H9 (cell line): ENCODE measurements at regions not wholly inside any gene's neighbourhood (a gene's known extent, or its start where the extent isn't known, plus 50 kb on each side); places are given as distances from the start of the nearest gene placed in this dataset.
"Not testable (repeated sequence)": the region's sequence is repeated elsewhere in the genome, so short reads cannot be mapped to it uniquely, and the experiment has no call there.

Source experiments
- DNase-seq: peaks from one replicate; pipeline ENCODE4 v3.0.0-alpha.2; 2017
- H2AFZ ChIP-seq: one replicate; pipeline ENCODE4 v1.6.1; 2013; ENCODE audit warnings: mild to moderate bottlenecking, low read length, control low read depth, moderate library complexity
- H2AK5ac ChIP-seq: 2 replicates; pipeline ENCODE4 v1.6.1; 2013; ENCODE audit warnings: low read length, control low read depth, mixed read lengths; ENCODE audit not compliant: insufficient read length
- H2BK120ac ChIP-seq: one replicate; pipeline ENCODE4 v1.6.1; 2013; ENCODE audit warnings: low read depth, mild to moderate bottlenecking, low read length, control low read depth, inconsistent platforms; ENCODE audit not compliant: poor library complexity, severe bottlenecking
- H2BK12ac ChIP-seq: 2 replicates; pipeline ENCODE4 v1.6.1; 2013; ENCODE audit warnings: low read length, control low read depth, mixed read lengths, low read depth; ENCODE audit not compliant: insufficient read length
- H2BK15ac ChIP-seq: 2 replicates; pipeline ENCODE4 v1.6.1; 2013; ENCODE audit warnings: low read depth, low read length, control low read depth
- H2BK20ac ChIP-seq: one replicate; pipeline ENCODE4 v1.6.1; 2013; ENCODE audit warnings: low read depth, mild to moderate bottlenecking, low read length, control low read depth, inconsistent platforms; ENCODE audit not compliant: poor library complexity, severe bottlenecking
- H2BK5ac ChIP-seq: 2 replicates; pipeline ENCODE4 v1.6.1; 2013; ENCODE audit warnings: low read length, control low read depth, mixed read lengths; ENCODE audit not compliant: insufficient read length
- H3K14ac ChIP-seq: 2 replicates; pipeline ENCODE4 v1.6.1; 2013; ENCODE audit warnings: low read length, control low read depth; ENCODE audit not compliant: insufficient read depth
- H3K18ac ChIP-seq: 2 replicates; pipeline ENCODE4 v1.6.1; 2013; ENCODE audit warnings: low read depth, mild to moderate bottlenecking, mixed read lengths, low read length, control low read depth; ENCODE audit not compliant: insufficient read length
- H3K23ac ChIP-seq: 2 replicates; pipeline ENCODE4 v1.6.1; 2013; ENCODE audit warnings: low read length, control low read depth, mixed read lengths, low read depth; ENCODE audit not compliant: insufficient read length
- H3K23me2 ChIP-seq: 2 replicates; pipeline ENCODE4 v1.6.1; 2013; ENCODE audit warnings: low read depth, mild to moderate bottlenecking, mixed read lengths, low read length, control low read depth; ENCODE audit not compliant: insufficient read length, poor library complexity, severe bottlenecking
- H3K27ac ChIP-seq: 2 replicates; pipeline ENCODE4 v1.5.1; 2013; ENCODE audit warnings: low read length, control low read depth, mixed read lengths, low read depth; ENCODE audit not compliant: insufficient read length
- H3K27me3 ChIP-seq: 2 replicates; pipeline ENCODE4 v1.6.1; 2013; ENCODE audit warnings: low read length, control low read depth, inconsistent platforms; ENCODE audit not compliant: insufficient read depth
- H3K4ac ChIP-seq: 2 replicates; pipeline ENCODE4 v1.6.1; 2013; ENCODE audit warnings: low read depth, mild to moderate bottlenecking, control low read depth, inconsistent platforms, low read length, moderate library complexity
- H3K4me1 ChIP-seq: 2 replicates; pipeline ENCODE4 v1.6.1; 2013; ENCODE audit warnings: low read length, control low read depth, inconsistent platforms; ENCODE audit not compliant: insufficient read depth
- H3K4me2 ChIP-seq: 2 replicates; pipeline ENCODE4 v1.6.1; 2013; ENCODE audit warnings: low read length, control low read depth, mixed read lengths; ENCODE audit not compliant: insufficient read length, insufficient read depth
- H3K56ac ChIP-seq: 2 replicates; pipeline ENCODE4 v1.6.1; 2013; ENCODE audit warnings: low read depth, mild to moderate bottlenecking, mixed read lengths, low read length, control low read depth; ENCODE audit not compliant: insufficient read length
- H3K79me1 ChIP-seq: 2 replicates; pipeline ENCODE4 v1.6.1; 2013; ENCODE audit warnings: low read depth, mild to moderate bottlenecking, moderate library complexity, low read length, control low read depth, inconsistent platforms; ENCODE audit not compliant: insufficient read depth, poor library complexity, severe bottlenecking
- H3K79me2 ChIP-seq: 2 replicates; pipeline ENCODE4 v1.6.1; 2013; ENCODE audit warnings: low read length, control low read depth, inconsistent platforms; ENCODE audit not compliant: insufficient read depth
- H3K9ac ChIP-seq: 2 replicates; pipeline ENCODE4 v1.6.1; 2013; ENCODE audit warnings: low read length, control low read depth, mixed read lengths; ENCODE audit not compliant: insufficient read length; ENCODE audit errors: extremely low read depth
- H3K9me3 ChIP-seq: one replicate; pipeline ENCODE4 v1.6.1; 2013; ENCODE audit warnings: low read depth, low read length, inconsistent platforms; ENCODE audit not compliant: control insufficient read depth
- H3T11ph ChIP-seq: one replicate; pipeline ENCODE4 v1.6.1; 2013; ENCODE audit warnings: mild to moderate bottlenecking, low read length, control low read depth, inconsistent platforms
- H4K20me1 ChIP-seq: one replicate; pipeline ENCODE4 v1.6.1; 2013; ENCODE audit not compliant: control insufficient read depth, insufficient read length, insufficient read depth
- H4K5ac ChIP-seq: 2 replicates; pipeline ENCODE4 v1.6.1; 2013; ENCODE audit warnings: low read depth, mild to moderate bottlenecking, mixed read lengths, low read length, control low read depth; ENCODE audit not compliant: insufficient read length
- H4K8ac ChIP-seq: replicated peaks from 2 replicates; pipeline ENCODE4 v1.6.1; 2013; ENCODE audit warnings: low read length, control low read depth, mixed read lengths, low read depth; ENCODE audit not compliant: insufficient read length
- H4K91ac ChIP-seq: 2 replicates; pipeline ENCODE4 v1.6.1; 2013; ENCODE audit warnings: low read depth, mild to moderate bottlenecking, moderate library complexity, mixed read lengths, low read length, control low read depth; ENCODE audit not compliant: insufficient read length
- H3K27ac Mint-ChIP-seq, 3 experiments: 2 replicates in 2 of 3; 3 replicates in 1 of 3; pipeline ENCODE4 v1.8.0; 2020 to 2021; ENCODE audit warnings: mixed read lengths in 3 of 3, mild to moderate bottlenecking in 1 of 3, moderate library complexity in 1 of 3
- H3K27me3 Mint-ChIP-seq: 2 replicates; pipeline ENCODE4 v1.8.0; 2021; ENCODE audit warnings: low read depth, mild to moderate bottlenecking, moderate library complexity, mixed read lengths
- H3K36me3 Mint-ChIP-seq, 3 experiments: 2 replicates in 2 of 3; 3 replicates in 1 of 3; pipeline ENCODE4 v1.8.0; 2020 to 2021; ENCODE audit warnings: low read depth in 3 of 3, mixed read lengths in 3 of 3; ENCODE audit not compliant: insufficient read depth in 1 of 3
- H3K4me1 Mint-ChIP-seq, 2 experiments: 2 replicates each; pipeline ENCODE4 v1.8.0; 2020; ENCODE audit warnings: mixed read lengths in 2 of 2
- H3K4me3 Mint-ChIP-seq, 2 experiments: 2 replicates in 1 of 2; 3 replicates in 1 of 2; pipeline ENCODE4 v1.8.0; 2020 to 2021; ENCODE audit warnings: mild to moderate bottlenecking in 2 of 2, mixed read lengths in 2 of 2, moderate library complexity in 1 of 2
- H3K9me3 Mint-ChIP-seq, 2 experiments: 2 replicates in 1 of 2; 3 replicates in 1 of 2; pipeline ENCODE4 v1.8.0; 2020; ENCODE audit warnings: mild to moderate bottlenecking in 2 of 2, mixed read lengths in 2 of 2, moderate library complexity in 1 of 2
- WGBS: extraction: QIAGEN DNeasy Blood & Tissue Kit; methylation state at CpG from one replicate; pipeline ENCODE4 v1.1.7; 2013; ENCODE audit warnings: missing lambda C conversion rate, low lambda C conversion rate, mixed read lengths; ENCODE audit not compliant: insufficient read length; ENCODE audit errors: extremely low coverage; 5-methylcytosine and 5-hydroxymethylcytosine counted together
- TF ChIP-seq, protein P1 (sequence below): fragments of 200-600 bp; sonication (generic); conservative IDR thresholded peaks from 3 replicates; pipeline ENCODE4 v1.8.0; 2021; ENCODE audit warnings: antibody characterized with exemption, mild to moderate bottlenecking

DNA sequence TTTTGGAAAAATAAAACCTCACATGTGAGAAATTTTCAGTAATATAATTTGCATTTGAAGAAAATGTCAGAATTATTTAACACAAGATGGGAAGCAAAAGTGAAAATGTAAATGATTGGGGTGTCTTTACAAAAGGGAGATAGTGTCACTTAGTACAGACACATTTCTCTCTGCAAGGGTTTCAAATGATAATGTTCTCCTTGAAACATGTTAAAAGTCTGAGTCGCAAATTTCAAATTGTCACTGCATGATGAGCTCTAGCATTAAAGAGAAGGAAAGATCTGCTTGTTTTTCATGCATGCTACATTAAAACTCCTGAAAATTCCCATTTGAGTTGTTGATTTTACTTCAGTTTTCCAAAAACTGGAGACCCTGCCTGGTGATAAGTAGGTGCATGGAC lies 122.0 kb upstream of the LDB2 start:
- Histone ChIP-seq H4K91ac (no peak overlapping the region), H3K23ac (no peak overlapping the region), H3K14ac (no peak overlapping the region), H2BK15ac (no peak overlapping the region), H3K23me2 (no peaks in the 10 kb centered on the region), H2BK120ac (no peak overlapping the region), H3K79me1 (no peaks in the 10 kb centered on the region), H3K9ac (no peak overlapping the region), H3K4ac (no peak overlapping the region), H2AFZ (no peak overlapping the region), H3K79me2 (no peaks in the 10 kb centered on the region), H2BK5ac (no peak overlapping the region), H3K27me3 (no peaks in the 10 kb centered on the region), H2AK5ac (no peak overlapping the region), H3K18ac (no peak overlapping the region), H4K20me1 (no peaks in the 10 kb centered on the region), H2BK12ac (no peak overlapping the region), H3K9me3 (no peaks in the 10 kb centered on the region), H3K4me2 (no peak overlapping the region), H4K5ac (no peak overlapping the region), H3T11ph (no peak overlapping the region), H3K27ac (no peak overlapping the region), H3K56ac (no peak overlapping the region), H3K4me1 (no peaks in the 10 kb centered on the region; the same call in 1 of the 2 replicates), H2BK20ac (no peak overlapping the region), H4K8ac (no peak overlapping the region)
- Mint-ChIP-seq H3K27ac (no peak overlapping the region), H3K27me3 (peaks cover 9% of the 10 kb centered on the region), H3K36me3 (peaks cover 0 to 1% (median 0%) of the 10 kb centered on the region in 3 experiments; a peak in 1 of 7 replicates), H3K4me3 (no peak overlapping the region), H3K9me3 (peaks cover 0 to 1% of the 10 kb centered on the region in 2 experiments; a peak in 1 of 5 replicates), H3K4me1 (peaks cover 16 to 31% of the 10 kb centered on the region in 2 experiments)
- TF ChIP-seq, protein P1, sequence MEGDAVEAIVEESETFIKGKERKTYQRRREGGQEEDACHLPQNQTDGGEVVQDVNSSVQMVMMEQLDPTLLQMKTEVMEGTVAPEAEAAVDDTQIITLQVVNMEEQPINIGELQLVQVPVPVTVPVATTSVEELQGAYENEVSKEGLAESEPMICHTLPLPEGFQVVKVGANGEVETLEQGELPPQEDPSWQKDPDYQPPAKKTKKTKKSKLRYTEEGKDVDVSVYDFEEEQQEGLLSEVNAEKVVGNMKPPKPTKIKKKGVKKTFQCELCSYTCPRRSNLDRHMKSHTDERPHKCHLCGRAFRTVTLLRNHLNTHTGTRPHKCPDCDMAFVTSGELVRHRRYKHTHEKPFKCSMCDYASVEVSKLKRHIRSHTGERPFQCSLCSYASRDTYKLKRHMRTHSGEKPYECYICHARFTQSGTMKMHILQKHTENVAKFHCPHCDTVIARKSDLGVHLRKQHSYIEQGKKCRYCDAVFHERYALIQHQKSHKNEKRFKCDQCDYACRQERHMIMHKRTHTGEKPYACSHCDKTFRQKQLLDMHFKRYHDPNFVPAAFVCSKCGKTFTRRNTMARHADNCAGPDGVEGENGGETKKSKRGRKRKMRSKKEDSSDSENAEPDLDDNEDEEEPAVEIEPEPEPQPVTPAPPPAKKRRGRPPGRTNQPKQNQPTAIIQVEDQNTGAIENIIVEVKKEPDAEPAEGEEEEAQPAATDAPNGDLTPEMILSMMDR, result no peak
- no peak for DNase-seq
- no CpG with 5 or more reads among the region's 1 CpG for WGBS

DNA sequence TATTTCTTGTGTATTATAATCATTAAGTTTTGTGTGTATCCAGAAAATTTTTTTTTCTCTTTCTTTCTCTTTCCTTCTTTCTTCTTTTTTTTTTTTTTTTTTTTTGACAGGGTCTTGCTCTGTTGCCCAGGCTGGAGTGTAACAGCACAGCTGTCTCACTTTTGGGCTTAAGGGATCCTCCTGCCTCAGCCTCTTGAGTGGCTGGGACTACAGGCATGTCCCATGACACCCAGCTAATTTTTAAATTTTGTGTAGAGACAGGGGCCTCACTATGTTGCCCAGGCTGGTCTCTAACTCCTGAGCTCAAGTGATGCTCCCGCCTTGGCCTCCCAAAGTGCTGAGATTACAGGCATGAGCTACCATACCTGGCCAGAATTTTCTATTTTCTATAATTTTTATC lies 120.2 kb upstream of the LDB2 start:
- not testable (repeated sequence) for H3K79me2 ChIP-seq, H3K9me3 Mint-ChIP-seq, H3T11ph ChIP-seq, H3K27me3 Mint-ChIP-seq, H4K8ac ChIP-seq, H3K79me1 ChIP-seq, H3K27ac ChIP-seq, H3K36me3 Mint-ChIP-seq, H2BK20ac ChIP-seq, H3K4me1 ChIP-seq, H3K4ac ChIP-seq, H3K27ac Mint-ChIP-seq, H4K91ac ChIP-seq, H2AFZ ChIP-seq, H2BK15ac ChIP-seq, H3K18ac ChIP-seq, H3K14ac ChIP-seq, H2BK5ac ChIP-seq, H4K5ac ChIP-seq, H2BK120ac ChIP-seq, H3K23ac ChIP-seq, H3K27me3 ChIP-seq, H2AK5ac ChIP-seq, H4K20me1 ChIP-seq, H3K56ac ChIP-seq, H3K4me2 ChIP-seq, H3K4me3 Mint-ChIP-seq, H3K23me2 ChIP-seq, H2BK12ac ChIP-seq, DNase-seq, H3K9ac ChIP-seq, H3K9me3 ChIP-seq
- peaks cover 16 to 33% of the 10 kb centered on the region in 2 experiments for H3K4me1 Mint-ChIP-seq
- no CpG with 5 or more reads among the region's 1 CpG for WGBS
